ENCODE measurements at regions not wholly inside any gene's neighbourhood (a gene's known extent, or its start where the extent isn't known, plus 50 kb on each side); places are given as distances from the start of the nearest gene placed in this dataset.

GRCh38 chr4:189494407-189494806, 446.3 kb upstream of the FRG1 start:
- DNase-seq (ENCODE audit: low read depth, low spot score) = no peak

GRCh38 chr4:189497516-189497915, 443.2 kb upstream of the FRG1 start:
- DNase-seq (ENCODE audit: low read depth, low spot score) (no peak), ATAC-seq (no peak)
- H3K4me3 ChIP-seq (ENCODE audit: low read depth in 2 of 2, low read length in 2 of 2) = no peak overlapping the region
- in situ Hi-C loops (cut with HindIII; ENCODE audit: low pct_unique_long_range_greater_than_20kb, low sequenced_read_pairs) (no loop called here), intact Hi-C loops (cut with micrococcal nuclease; ENCODE audit: unreplicated experiment) (no loop called here)
- H3K4me1 ChIP-seq (ENCODE audit: control insufficient read depth, insufficient read depth, low read length) = no peaks in the 10 kb centered on the region
- POLR2A ChIA-PET = no interaction called here
- H3K36me3 ChIP-seq (ENCODE audit: control insufficient read depth, insufficient read depth, low read length) = no peaks in the 10 kb centered on the region
- CTCF ChIA-PET = no interaction called here
- no peaks in the 10 kb centered on the region; the same call in 1 of the 2 replicates for H3K27me3 ChIP-seq (ENCODE audit: control insufficient read depth, insufficient read depth, low read length)
- no peak for TF ChIP-seq REST (IDR thresholded peaks at IDR 0.05; ENCODE audit: insufficient read depth in 1 of 2, low read depth in 2 of 2, low read length in 1 of 2)
- TF ChIP-seq CTCF (IDR thresholded peaks at IDR 0.05) = no peak
- no peak for TF ChIP-seq POLR2AphosphoS5 (IDR thresholded peaks at IDR 0.05; ENCODE audit: low read depth, low read length)
- no peak for TF ChIP-seq TCF7L2 (IDR thresholded peaks at IDR 0.05; ENCODE audit: low read depth, low read length)
- no TSS peak for BruUV-seq (replicated peaks)
- no peaks in the 10 kb centered on the region for H3K9me3 ChIP-seq (ENCODE audit: control insufficient read depth, insufficient read depth, low read depth, low read length)
- H3K27ac ChIP-seq (ENCODE audit: low read length) = no peak overlapping the region

More at GRCh38 chr4:189494407-189494806, 446.3 kb upstream of the FRG1 start:
- ChIA-PET POLR2A (no interaction called here), CTCF (no interaction called here)
- Histone ChIP-seq H3K4me3 (ENCODE audit: low read depth in 2 of 2, low read length in 2 of 2) (no peak overlapping the region), H3K27ac (ENCODE audit: low read length) (no peak overlapping the region), H3K27me3 (ENCODE audit: control insufficient read depth, insufficient read depth, low read length) (no peaks in the 10 kb centered on the region), H3K36me3 (ENCODE audit: control insufficient read depth, insufficient read depth, low read length) (no peaks in the 10 kb centered on the region), H3K4me1 (ENCODE audit: control insufficient read depth, insufficient read depth, low read length) (no peaks in the 10 kb centered on the region), H3K9me3 (ENCODE audit: control insufficient read depth, insufficient read depth, low read depth, low read length) (no peaks in the 10 kb centered on the region)
- ATAC-seq = no peak
- in situ Hi-C loops (cut with HindIII; ENCODE audit: low pct_unique_long_range_greater_than_20kb, low sequenced_read_pairs) = no loop called here
- intact Hi-C loops (cut with micrococcal nuclease; ENCODE audit: unreplicated experiment) = no loop called here
- TF ChIP-seq TCF7L2 (IDR thresholded peaks at IDR 0.05; ENCODE audit: low read depth, low read length) (no peak), SIN3A (IDR thresholded peaks at IDR 0.05; ENCODE audit: borderline replicate concordance, insufficient read depth, low read depth, low read length) (no peak), POLR2AphosphoS5 (IDR thresholded peaks at IDR 0.05; ENCODE audit: low read depth, low read length) (no peak), REST (IDR thresholded peaks at IDR 0.05; ENCODE audit: insufficient read depth in 1 of 2, low read depth in 2 of 2, low read length in 1 of 2) (no peak), CTCF (IDR thresholded peaks at IDR 0.05) (no peak)
- BruUV-seq (replicated peaks) = no TSS peak
